HG03066 (cell line): ENCODE measurements at regions not wholly inside any gene's neighbourhood (a gene's known extent, or its start where the extent isn't known, plus 50 kb on each side); places are given as distances from the start of the nearest gene placed in this dataset.
"Not testable (repeated sequence)": the region's sequence is repeated elsewhere in the genome, so short reads cannot be mapped to it uniquely, and the experiment has no call there.

Source experiments
- ATAC-seq: cut with Tn5 transposase; IDR thresholded peaks from one replicate; pipeline ENCODE4 v1.9.1; 2021; ENCODE audit warnings: low read depth; ENCODE audit not compliant: unreplicated experiment

DNA sequence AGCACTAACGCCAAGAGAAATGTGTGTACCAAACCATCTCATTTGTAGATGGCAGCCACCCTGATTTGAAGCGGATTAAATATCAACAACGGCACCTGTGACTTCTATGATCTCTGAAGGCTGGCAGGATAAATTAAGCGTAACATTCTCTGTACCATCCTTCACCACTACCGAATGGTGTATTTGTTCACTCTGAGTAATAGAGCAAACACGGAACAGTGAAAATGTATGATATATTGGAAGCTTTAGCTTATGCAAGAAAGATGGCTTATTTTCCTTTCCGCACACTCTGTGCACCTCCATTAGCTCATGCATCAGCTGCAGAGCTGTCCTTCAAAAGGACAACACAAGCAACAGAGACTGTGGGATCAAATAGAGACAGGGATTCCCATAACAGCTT lies 431.1 kb downstream of the PRELID2 start:
- no peak for ATAC-seq

- no peak for ATAC-seq
These were observed 438.3 kb downstream of the PRELID2 start for GRCh38 chr5:145396888-145397287.

GRCh38 chr5:145395151-145395550 lies 440.0 kb downstream of the PRELID2 start:
- ATAC-seq, result not testable (repeated sequence)

DNA sequence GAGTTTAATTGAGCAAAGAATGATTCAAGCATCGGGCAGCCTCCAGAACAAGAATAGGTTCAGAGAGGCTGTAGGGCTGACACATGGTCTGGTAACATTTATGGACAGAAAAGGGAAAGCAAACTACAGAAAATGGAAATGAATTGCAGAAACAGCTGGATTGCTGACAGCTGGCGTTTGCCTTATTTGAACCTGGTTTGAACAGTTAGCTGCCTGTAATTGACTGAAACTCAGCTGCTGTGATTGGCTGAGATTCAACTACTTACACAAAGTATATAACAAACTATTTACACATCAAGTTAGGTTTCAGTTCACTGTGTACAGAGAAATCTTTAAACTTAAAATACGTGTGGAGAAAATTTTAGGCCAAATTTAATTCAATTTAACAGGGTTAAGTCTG lies 441.7 kb downstream of the PRELID2 start:
- no peak for ATAC-seq

DNA sequence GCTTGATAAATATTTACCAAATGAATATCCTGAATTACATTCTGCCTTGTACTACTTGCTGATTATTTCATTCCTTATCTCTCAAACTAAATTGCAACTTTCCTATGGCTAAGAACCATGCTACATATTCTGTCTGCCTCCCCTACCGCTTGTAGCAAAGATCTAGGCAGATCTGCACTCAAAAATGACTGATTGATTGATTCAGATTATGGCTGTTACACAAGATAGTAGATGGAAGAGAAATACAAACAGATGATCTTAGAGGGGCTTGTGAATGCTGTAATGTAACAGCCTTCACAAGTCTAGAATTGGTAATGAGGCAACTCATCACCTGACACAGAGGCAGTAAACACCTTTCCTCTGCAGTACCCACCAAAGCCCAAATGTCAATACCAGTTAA lies 446.1 kb downstream of the PRELID2 start:
- no peak for ATAC-seq

DNA sequence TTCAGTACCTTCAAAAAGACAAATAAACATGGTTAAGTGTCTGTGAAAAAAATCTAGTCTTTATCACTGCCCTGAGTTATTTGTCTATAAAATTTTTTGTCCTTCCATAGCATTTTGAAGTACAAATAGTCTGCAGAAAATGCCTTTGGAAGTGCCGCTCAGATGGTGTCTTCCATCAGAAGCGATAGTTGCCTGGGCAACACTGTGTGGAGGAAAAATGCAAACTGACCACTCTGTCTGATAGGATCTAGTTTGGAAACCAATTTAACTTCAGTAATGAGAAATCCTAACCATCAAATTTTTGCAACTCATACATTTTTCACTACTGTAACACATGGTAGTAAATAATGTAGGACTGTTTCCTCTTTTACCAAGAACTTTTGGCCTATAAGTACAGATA lies 449.9 kb downstream of the PRELID2 start:
- ATAC-seq, result no peak

- ATAC-seq, result no peak
These were observed 456.9 kb downstream of the PRELID2 start for GRCh38 chr5:145378226-145378625.

GRCh38 chr5:145375521-145375920 lies 459.6 kb downstream of the PRELID2 start:
- ATAC-seq, result no peak

DNA sequence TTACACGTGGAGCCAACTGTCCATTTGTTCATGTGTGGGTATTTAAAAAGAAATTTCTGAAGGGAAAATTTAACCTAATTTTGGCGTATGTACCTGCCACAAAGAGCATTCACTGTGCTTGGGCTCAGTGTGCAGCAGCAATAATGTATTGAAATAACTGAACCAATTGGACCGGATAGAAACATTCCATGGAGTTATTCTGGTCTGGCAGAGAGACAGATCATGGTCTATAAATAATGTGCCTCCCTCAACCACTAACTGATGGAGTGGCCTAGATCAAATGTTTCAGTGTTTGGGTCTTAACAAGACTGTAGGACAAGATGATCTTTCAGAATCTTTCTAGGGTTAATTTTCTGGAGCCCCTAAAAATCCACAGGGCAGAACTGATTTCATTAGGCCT lies 469.7 kb downstream of the PRELID2 start:
- no peak for ATAC-seq

DNA sequence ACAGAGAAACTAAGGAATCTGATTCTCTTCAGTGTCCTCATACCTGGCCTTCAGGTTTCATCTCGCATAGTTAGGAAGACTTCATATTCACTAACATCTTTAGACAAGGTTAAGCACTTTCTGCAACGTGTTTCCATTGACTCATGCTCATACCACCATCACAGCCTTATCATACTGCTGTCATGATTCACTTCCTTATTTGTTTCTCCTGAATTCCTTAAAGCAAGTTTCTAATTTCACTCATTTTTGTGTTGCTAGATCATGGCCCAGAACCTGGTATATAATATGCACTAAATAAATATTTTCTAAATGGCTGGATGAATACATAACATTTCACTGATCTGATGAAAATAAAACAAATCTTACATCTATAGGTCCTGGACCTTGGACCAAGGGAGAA lies 472.9 kb downstream of the PRELID2 start:
- no peak for ATAC-seq

- no peak for ATAC-seq
These were observed 474.2 kb downstream of the PRELID2 start for GRCh38 chr5:145360936-145361335.

DNA sequence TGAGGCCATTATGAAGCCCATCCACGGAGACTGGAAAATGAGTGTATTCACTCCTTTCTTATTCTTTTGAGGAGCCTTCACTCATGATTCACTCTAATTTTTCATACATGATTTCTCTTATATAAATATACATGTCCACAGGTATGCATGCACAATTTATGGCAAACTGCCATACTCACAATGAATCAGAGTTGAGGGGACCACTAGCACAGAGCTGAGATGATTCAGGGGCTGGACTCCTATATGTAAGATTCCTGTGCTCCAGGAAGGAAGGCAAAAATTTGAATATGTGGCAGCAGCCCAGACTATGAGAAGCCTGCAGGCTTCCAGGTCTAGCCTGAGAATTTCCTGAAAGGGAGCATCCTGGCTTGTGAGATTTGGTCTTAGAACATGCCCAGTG lies 484.6 kb downstream of the PRELID2 start:
- no peak for ATAC-seq

DNA sequence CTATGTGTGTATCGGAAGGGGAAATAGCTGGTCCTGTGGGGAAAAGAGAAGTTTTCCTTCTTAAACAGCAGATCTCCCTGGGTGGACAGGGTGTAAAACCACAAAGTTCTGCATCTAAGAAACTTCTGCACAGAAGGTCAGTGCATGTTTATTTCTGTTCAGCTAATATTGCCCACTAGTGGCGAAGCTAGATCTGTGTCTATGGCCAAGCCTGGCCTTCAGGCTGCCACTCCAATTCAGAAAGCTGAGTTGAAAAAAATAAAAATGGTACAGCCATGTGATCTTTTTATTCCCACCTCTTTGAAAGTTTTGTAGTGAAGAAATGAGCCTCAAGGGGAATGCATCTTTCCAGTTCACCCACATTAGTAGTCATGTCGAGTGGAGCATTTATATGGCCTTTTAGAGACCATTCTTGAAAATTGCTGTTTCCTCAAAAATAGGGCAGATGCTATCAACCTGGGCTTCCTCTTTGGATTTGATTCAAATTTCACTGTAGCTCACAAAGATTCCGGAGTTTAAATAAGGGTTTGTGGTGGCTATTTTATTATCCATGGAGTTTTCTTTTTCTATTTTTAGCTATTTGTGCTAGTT lies 488.0 kb downstream of the PRELID2 start:
- ATAC-seq, result peak; percentile 52

DNA sequence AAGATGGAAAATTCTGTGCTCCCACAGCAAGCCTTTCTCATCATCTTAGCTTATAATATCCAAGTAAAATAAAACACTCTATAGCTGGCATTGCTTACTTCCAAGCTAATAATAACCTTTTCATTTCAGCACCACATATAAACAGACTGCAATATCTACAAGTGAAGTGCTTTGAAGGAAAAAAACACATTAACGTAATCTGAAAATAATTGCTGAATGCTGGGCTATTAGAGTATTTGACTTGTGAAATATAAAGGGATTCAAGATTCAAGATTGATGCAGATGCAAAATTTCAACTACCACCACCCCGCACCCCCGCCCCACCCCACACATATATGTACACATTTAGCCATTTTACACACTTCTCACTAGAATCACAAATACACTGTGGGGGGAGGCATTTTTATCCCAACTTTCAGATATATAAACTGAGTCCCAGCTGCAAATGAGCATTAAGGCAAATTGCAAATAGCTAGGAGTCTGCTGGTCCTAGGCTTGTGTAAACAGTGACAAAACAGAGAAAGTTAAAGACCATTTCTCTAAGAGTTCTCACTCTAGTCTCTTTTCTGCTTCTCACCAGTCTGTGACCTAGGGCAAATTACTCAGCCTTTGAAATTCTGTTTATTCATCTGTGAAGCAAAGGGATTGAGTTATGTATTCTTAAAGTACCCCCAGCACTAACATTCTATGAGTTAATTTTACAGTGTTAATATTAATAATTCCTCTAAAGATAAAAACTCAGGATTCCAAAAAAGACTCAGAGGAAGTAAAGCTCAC lies 489.4 kb downstream of the PRELID2 start:
- no peak for ATAC-seq

GRCh38 chr5:145341842-145342241 lies 493.3 kb downstream of the PRELID2 start:
- ATAC-seq, result no peak

- ATAC-seq, result no peak
These were observed 495.0 kb downstream of the PRELID2 start for GRCh38 chr5:145340099-145340498.

DNA sequence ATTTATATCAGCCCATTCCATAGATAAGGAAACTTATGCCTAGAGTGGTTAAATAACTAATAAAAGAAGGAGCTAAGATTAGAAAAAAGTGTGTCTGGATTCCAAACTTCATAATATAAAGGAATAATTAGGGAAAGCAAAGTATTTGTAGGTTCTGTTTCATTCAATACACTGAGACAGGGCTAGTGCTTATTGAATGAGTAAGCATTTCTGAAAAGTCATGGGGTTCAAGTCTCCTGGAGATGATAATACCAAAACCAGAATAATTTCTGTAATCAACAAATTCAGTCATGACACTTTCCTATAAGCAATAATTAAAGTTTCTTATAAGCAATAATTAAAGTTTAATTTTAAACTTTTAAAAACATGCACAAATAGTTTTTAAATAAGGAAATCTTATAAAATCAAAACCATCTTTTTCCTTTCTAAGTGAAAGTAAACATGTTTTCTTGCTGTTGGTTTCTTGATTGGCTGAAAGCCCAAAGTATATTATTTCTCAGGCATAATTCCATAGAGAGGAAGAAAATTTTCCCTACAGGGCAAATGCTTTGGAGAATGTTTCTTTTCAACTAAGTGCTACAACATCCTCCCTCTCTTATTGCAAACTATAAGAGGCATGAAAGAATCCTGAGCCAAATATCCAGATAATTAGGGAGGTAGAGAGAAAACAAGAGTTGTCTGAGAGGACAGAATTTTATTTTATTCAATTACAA lies 510.2 kb downstream of the PRELID2 start:
- no peak for ATAC-seq

DNA sequence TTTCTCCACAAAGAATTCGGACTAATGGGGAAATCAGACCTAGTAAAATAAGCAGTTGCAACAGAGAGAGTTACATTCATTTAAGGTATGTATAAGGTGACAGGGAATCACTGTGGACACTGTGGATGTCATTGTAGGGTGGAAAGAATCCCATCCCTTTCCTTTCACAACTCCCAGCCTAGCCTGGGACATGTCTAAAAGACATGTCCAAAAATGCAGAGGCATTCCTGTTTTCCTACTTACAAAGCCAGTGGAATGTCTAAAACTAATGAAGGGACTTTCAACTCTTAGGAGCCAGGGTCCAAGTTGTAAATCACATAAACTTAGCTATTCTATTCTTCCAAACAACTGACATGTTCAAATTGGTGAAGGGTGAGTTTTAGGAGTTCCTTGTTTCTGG lies 511.0 kb downstream of the PRELID2 start:
- no peak for ATAC-seq

DNA sequence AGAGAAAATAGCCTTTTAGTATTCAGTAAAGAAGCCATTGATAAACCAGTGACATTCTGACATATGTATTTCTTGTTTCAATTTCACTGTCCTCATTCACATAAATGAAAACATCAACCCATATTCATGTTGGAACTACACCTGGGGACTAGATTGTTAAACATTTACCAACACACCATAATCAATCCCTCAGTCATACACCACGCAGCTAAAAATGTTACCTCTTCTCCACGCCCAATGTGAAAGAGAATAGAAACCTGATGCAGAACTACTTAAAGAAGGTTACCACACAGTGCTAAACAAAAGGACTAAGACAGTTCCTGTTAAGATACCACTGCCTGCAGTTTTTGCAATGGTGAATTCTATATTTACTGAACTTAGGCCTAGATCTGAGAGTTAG lies 518.9 kb downstream of the PRELID2 start:
- ATAC-seq, result no peak

DNA sequence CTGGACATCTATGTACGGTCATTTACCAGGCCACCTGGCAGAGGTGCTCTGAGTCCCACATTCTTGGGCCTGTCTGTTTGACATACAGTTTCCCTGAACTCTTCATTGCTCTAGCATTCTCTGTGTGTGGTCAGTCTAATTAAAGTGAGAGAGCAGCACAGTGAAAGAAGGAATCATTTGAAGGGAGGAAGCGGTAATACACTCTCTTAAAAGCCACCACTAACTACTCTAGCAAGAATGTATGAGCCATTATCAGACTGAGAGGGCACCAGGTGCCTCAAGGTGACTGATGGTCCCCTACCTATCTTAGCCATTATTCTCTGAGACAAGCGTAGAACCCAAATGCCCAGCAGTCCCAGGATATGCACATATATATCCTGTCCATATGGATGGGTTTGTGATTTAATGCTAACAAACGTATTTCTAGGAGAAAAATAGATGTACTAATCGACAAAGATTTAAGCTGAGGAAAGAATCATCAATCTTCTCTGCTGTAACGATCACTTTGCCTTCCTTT lies 527.2 kb downstream of the PRELID2 start:
- ATAC-seq, result no peak

DNA sequence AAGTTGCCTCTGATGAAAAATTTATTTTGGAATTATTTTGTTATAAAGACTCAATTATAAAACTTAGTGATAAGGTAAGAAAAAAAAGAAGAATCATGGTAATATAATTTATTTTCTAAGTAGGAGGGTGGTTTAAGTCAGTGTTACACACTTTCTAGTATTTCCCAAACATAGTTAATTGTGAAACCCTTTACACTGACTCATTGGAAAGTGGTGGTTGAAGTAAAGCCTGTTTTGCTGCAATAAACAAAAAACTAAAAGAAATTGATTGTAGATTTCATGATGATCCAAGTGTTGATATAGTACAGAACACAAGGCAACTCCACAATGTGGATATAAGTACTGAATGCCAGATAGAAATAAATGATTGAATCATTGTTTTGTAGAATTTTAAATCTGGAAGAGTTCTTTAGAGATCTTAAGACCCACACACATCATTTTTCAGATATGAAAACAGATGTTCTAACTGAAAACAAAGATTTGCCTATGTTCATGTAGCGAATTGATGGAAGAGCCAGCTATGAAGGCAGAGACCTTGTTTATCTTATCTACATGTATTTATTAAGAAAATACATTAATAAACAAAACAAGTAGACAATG lies 539.8 kb downstream of the PRELID2 start:
- ATAC-seq, result no peak
